ENCODE measurements at regions not wholly inside any gene's neighbourhood (a gene's known extent, or its start where the extent isn't known, plus 50 kb on each side); places are given as distances from the start of the nearest gene placed in this dataset.

DNA sequence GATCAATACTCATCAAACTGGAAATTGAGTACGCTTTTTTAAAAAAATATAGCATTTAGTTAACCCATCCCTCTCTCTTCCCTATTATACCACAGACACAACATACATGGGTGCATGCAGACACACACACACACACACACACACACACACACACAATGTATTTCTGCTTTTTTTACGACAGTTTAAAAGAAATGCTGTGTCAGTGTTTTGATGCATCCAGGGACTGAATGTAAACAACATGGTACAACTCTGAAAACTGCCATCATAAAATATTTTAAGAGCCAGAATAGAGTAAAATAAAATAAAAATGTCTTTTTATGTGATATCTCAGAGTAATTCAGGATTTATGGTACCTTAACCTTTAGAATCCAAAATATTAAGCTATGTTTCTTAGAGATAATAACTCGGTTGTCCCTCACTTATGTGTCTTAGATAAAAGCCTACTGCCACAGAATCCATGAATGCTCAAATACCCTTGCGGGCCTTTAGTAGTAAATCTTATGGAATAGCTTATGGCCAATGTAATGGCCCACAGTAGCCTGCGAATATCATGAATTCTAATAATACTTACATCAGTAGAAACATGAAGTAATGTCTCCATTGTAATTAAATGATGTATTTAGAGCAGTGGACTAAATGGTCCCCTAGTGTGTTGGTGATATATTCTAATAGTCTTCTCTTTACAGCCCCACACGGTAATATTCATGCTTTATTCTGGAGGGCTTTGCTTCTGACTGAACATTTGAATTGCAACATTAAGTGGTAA, 251.6 kb upstream of the FIGN start:
- POLR2A ChIA-PET: no interaction called here
- TF ChIP-seq, protein P1, sequence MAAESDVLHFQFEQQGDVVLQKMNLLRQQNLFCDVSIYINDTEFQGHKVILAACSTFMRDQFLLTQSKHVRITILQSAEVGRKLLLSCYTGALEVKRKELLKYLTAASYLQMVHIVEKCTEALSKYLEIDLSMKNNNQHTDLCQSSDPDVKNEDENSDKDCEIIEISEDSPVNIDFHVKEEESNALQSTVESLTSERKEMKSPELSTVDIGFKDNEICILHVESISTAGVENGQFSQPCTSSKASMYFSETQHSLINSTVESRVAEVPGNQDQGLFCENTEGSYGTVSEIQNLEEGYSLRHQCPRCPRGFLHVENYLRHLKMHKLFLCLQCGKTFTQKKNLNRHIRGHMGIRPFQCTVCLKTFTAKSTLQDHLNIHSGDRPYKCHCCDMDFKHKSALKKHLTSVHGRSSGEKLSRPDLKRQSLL (tag by site-specific recombination; IDR thresholded peaks at IDR 0.05): no peak
- TF ChIP-seq PRDM4 (tag by site-specific recombination; IDR thresholded peaks at IDR 0.05) (no peak), ZNF548 (tag by site-specific recombination; IDR thresholded peaks at IDR 0.05) (no peak), ZNF555 (tag by site-specific recombination; conservative IDR thresholded peaks at IDR 0.05) (no peak), MZF1 (tag by site-specific recombination; IDR thresholded peaks at IDR 0.05; ENCODE audit: borderline replicate concordance) (no peak), ZNF138 (tag by site-specific recombination; IDR thresholded peaks at IDR 0.05; ENCODE audit: borderline replicate concordance) (no peak), KLF8 (tag by site-specific recombination; IDR thresholded peaks at IDR 0.05) (no peak), YY2 (tag by site-specific recombination; IDR thresholded peaks at IDR 0.05) (no peak)
- TF ChIP-seq, protein P2, sequence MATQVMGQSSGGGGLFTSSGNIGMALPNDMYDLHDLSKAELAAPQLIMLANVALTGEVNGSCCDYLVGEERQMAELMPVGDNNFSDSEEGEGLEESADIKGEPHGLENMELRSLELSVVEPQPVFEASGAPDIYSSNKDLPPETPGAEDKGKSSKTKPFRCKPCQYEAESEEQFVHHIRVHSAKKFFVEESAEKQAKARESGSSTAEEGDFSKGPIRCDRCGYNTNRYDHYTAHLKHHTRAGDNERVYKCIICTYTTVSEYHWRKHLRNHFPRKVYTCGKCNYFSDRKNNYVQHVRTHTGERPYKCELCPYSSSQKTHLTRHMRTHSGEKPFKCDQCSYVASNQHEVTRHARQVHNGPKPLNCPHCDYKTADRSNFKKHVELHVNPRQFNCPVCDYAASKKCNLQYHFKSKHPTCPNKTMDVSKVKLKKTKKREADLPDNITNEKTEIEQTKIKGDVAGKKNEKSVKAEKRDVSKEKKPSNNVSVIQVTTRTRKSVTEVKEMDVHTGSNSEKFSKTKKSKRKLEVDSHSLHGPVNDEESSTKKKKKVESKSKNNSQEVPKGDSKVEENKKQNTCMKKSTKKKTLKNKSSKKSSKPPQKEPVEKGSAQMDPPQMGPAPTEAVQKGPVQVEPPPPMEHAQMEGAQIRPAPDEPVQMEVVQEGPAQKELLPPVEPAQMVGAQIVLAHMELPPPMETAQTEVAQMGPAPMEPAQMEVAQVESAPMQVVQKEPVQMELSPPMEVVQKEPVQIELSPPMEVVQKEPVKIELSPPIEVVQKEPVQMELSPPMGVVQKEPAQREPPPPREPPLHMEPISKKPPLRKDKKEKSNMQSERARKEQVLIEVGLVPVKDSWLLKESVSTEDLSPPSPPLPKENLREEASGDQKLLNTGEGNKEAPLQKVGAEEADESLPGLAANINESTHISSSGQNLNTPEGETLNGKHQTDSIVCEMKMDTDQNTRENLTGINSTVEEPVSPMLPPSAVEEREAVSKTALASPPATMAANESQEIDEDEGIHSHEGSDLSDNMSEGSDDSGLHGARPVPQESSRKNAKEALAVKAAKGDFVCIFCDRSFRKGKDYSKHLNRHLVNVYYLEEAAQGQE (tag by site-specific recombination; IDR thresholded peaks at IDR 0.05): no peak
- Histone ChIP-seq H3K27ac (ENCODE audit: extremely low read depth, low read depth, low read length) (no peak overlapping the region), H3K36me3 (ENCODE audit: control insufficient read depth in 2 of 2, insufficient read depth in 1 of 2, low read length in 2 of 2) (no peaks in the 10 kb centered on the region), H3K4me3 (ENCODE audit: low read depth, low read length) (no peak overlapping the region), H3K4me1 (ENCODE audit: control insufficient read depth, insufficient read depth, low read length) (no peaks in the 10 kb centered on the region), H3K9me3 (ENCODE audit: control insufficient read depth, insufficient read depth, low read depth, low read length) (no peaks in the 10 kb centered on the region)
- CTCF ChIA-PET: interaction anchor here (0.6 kb wide), 1 partner anchor 42 kb away, joined by 3 read pairs; no protein-coding TSS in a partner anchor

GRCh38 chr2:163984986-163985385, 249.2 kb upstream of the FIGN start:
- POLR2A ChIA-PET: no interaction called here
- Histone ChIP-seq H3K27ac (ENCODE audit: extremely low read depth, low read depth, low read length) (no peak overlapping the region), H3K36me3 (ENCODE audit: control insufficient read depth in 2 of 2, insufficient read depth in 1 of 2, low read length in 2 of 2) (no peaks in the 10 kb centered on the region), H3K4me1 (ENCODE audit: control insufficient read depth, insufficient read depth, low read length) (no peaks in the 10 kb centered on the region), H3K4me3 (ENCODE audit: low read depth, low read length) (no peak overlapping the region), H3K9me3 (ENCODE audit: control insufficient read depth, insufficient read depth, low read depth, low read length) (no peaks in the 10 kb centered on the region)
- CTCF ChIA-PET: no interaction called here
- TF ChIP-seq, protein P3, sequence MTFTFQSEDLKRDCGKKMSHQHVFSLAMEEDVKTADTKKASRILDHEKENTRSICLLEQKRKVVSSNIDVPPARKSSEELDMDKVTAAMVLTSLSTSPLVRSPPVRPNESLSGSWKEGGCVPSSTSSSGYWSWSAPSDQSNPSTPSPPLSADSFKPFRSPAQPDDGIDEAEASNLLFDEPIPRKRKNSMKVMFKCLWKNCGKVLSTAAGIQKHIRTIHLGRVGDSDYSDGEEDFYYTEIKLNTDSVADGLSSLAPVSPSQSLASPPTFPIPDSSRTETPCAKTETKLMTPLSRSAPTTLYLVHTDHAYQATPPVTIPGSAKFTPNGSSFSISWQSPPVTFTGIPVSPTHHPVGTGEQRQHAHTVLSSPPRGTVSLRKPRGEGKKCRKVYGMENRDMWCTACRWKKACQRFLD (tag by site-specific recombination; IDR thresholded peaks at IDR 0.05): no peak
- no peak for TF ChIP-seq ZBTB49 (tag by site-specific recombination; IDR thresholded peaks at IDR 0.05; ENCODE audit: low read depth)
- TF ChIP-seq, protein P4, sequence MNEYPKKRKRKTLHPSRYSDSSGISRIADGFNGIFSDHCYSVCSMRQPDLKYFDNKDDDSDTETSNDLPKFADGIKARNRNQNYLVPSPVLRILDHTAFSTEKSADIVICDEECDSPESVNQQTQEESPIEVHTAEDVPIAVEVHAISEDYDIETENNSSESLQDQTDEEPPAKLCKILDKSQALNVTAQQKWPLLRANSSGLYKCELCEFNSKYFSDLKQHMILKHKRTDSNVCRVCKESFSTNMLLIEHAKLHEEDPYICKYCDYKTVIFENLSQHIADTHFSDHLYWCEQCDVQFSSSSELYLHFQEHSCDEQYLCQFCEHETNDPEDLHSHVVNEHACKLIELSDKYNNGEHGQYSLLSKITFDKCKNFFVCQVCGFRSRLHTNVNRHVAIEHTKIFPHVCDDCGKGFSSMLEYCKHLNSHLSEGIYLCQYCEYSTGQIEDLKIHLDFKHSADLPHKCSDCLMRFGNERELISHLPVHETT (tag by site-specific recombination; IDR thresholded peaks at IDR 0.05): no peak
- TF ChIP-seq ZNF24 (tag by site-specific recombination; IDR thresholded peaks at IDR 0.05): no peak
- TF ChIP-seq FEZF1 (tag by site-specific recombination; IDR thresholded peaks at IDR 0.05): no peak
- TF ChIP-seq ZNF202 (tag by site-specific recombination; IDR thresholded peaks at IDR 0.05; ENCODE audit: borderline replicate concordance): no peak
- no peak for TF ChIP-seq IKZF3 (tag by site-specific recombination; IDR thresholded peaks at IDR 0.05)
- TF ChIP-seq ZNF10 (tag by site-specific recombination; IDR thresholded peaks at IDR 0.05): no peak
- TF ChIP-seq ZNF830 (tag by site-specific recombination; IDR thresholded peaks at IDR 0.05; ENCODE audit: low read depth): no peak
- TF ChIP-seq ZNF391 (tag by site-specific recombination; IDR thresholded peaks at IDR 0.05; ENCODE audit: borderline replicate concordance, low read depth): no peak
- TF ChIP-seq ZBTB21 (tag by site-specific recombination; IDR thresholded peaks at IDR 0.05): no peak
- no peak for TF ChIP-seq SETDB1 (IDR thresholded peaks at IDR 0.05; ENCODE audit: insufficient read length, low read length)
- no peak for TF ChIP-seq ZSCAN30 (tag by site-specific recombination; IDR thresholded peaks at IDR 0.05)
- TF ChIP-seq ZXDB (tag by site-specific recombination; IDR thresholded peaks at IDR 0.05): no peak

All from HEK293 (cell line).